ENCODE measurements at regions not wholly inside any gene's neighbourhood (a gene's known extent, or its start where the extent isn't known, plus 50 kb on each side); places are given as distances from the start of the nearest gene placed in this dataset.

DNA sequence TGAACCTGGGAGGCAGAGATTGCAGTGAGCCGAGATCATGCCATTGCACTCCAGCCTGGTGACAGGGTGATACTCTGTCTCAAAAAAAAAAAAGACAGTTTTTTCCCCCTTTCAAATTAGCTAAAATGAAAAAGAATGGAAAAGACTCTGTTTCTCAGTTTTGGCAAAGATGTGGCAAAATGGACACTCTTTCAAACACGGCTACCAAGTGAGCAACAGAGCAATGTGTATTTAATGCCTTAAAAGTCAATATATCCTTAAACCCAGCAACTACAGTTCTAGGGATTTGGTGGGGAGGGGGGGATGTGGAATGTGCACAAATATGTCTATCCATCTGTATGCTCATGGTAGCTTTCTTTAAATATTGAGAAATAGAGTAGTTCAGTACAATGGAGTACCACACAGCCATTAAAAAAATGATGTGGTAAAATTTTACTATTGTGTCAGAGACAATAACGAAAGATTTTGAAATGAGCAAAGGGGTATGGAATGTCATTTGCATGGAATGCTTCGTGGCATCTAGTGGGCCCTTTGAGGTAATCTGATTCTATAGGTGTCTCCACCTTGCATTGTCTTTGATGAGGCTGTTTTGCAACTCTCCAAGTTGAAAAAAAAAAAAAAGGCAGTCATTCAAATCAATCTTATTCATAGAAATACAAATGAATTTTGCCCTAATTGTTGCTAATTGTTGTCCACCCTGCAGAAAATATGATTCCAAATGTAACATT lies 108.1 kb downstream of the AXIN2 start:
- Mint-ChIP-seq H3K27me3 (peaks cover 3% of the 10 kb centered on the region), H3K9me3 (ENCODE audit: insufficient read depth) (peaks cover 4% of the 10 kb centered on the region)

DNA sequence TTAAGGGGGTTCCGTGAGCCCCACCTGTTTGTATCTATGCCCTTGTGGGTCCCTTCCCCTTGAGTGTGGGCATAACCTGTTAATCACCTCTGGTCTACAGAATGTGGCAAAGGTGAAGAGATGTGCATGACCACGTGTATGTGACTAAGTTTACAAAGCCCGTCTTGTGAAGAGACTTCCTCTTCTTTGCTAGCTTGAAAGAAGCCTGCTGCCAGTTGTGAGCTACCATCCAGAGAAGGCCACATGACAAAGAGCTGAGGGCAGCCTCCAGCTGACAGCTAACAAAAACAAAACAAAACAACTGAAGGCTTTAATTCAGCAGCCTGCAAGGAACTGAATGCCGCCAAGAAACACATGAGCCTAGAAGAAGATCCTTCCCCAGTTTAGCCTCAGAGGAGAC lies 112.0 kb downstream of the AXIN2 start:
- no peak overlapping the region for H3K4me3 ChIP-seq (ENCODE audit: control extremely low read depth in 1 of 5, extremely low read depth in 1 of 5, insufficient read depth in 1 of 5, low read depth in 2 of 5, low read length in 4 of 5)
- no peaks in the 10 kb centered on the region for H3K36me3 ChIP-seq (replicated peaks in 1 of 2; ENCODE audit: control extremely low read depth in 1 of 2, control insufficient read depth in 1 of 2, extremely low read depth in 1 of 2, insufficient read depth in 2 of 2, low read length in 1 of 2)
- H3K9ac ChIP-seq (ENCODE audit: low read length) = no peak overlapping the region
- Mint-ChIP-seq H3K9me3 (ENCODE audit: insufficient read depth) (peaks cover 4% of the 10 kb centered on the region), H3K4me1 (no peaks in the 10 kb centered on the region), H3K4me3 (no peak overlapping the region), H3K27me3 (peaks cover 14% of the 10 kb centered on the region), H3K27ac (no peak overlapping the region)
- H3K4me2 ChIP-seq (replicated peaks; ENCODE audit: low read depth, low read length, poor library complexity, severe bottlenecking) = no peak overlapping the region
- ChIA-PET POLR2A (no interaction called here), CTCF (no interaction called here)
- TF ChIP-seq, protein P1, sequence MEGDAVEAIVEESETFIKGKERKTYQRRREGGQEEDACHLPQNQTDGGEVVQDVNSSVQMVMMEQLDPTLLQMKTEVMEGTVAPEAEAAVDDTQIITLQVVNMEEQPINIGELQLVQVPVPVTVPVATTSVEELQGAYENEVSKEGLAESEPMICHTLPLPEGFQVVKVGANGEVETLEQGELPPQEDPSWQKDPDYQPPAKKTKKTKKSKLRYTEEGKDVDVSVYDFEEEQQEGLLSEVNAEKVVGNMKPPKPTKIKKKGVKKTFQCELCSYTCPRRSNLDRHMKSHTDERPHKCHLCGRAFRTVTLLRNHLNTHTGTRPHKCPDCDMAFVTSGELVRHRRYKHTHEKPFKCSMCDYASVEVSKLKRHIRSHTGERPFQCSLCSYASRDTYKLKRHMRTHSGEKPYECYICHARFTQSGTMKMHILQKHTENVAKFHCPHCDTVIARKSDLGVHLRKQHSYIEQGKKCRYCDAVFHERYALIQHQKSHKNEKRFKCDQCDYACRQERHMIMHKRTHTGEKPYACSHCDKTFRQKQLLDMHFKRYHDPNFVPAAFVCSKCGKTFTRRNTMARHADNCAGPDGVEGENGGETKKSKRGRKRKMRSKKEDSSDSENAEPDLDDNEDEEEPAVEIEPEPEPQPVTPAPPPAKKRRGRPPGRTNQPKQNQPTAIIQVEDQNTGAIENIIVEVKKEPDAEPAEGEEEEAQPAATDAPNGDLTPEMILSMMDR (IDR thresholded peaks at IDR 0.05) = no peak
- DNase-seq = no peak
- intact Hi-C loops (cut with micrococcal nuclease) = no loop called here
- no peaks in the 10 kb centered on the region for H3K79me2 ChIP-seq (ENCODE audit: control insufficient read depth, insufficient read depth, low read length)
- H2AFZ ChIP-seq (ENCODE audit: insufficient read depth, low read depth, low read length, poor library complexity, severe bottlenecking) = no peak overlapping the region
- H3K27me3 ChIP-seq (replicated peaks in 1 of 4; ENCODE audit: control extremely low read depth in 1 of 4, control insufficient read depth in 3 of 4, insufficient read depth in 4 of 4, low read length in 3 of 4) = no peaks in the 10 kb centered on the region
- no peaks in the 10 kb centered on the region for H3K4me1 ChIP-seq (ENCODE audit: control insufficient read depth in 2 of 2, insufficient read depth in 2 of 2, low read length in 2 of 2)
- H3K27ac ChIP-seq (ENCODE audit: low read length in 2 of 2) = no peak overlapping the region
- no peaks in the 10 kb centered on the region for H4K20me1 ChIP-seq (ENCODE audit: control insufficient read depth, insufficient read depth, low read length, poor library complexity, severe bottlenecking)
- peaks cover 0 to 2% (median 0%) of the 10 kb centered on the region in 3 donors for H3K9me3 ChIP-seq (ENCODE audit: control extremely low read depth in 1 of 3, control insufficient read depth in 2 of 3, insufficient read depth in 1 of 3, low read length in 2 of 3)
- ATAC-seq (ENCODE audit: low read depth) = no peak
- 80% methylated on average over 4 of the region's 4 CpGs for WGBS (ENCODE audit: insufficient coverage)

More for the DNA sequence above, 108.1 kb downstream of the AXIN2 start:
- Histone ChIP-seq H3K9me3 (ENCODE audit: control extremely low read depth in 1 of 3, control insufficient read depth in 2 of 3, insufficient read depth in 1 of 3, low read length in 2 of 3) (peaks cover 0 to 2% (median 0%) of the 10 kb centered on the region in 3 donors), H3K4me2 (replicated peaks; ENCODE audit: low read depth, low read length, poor library complexity, severe bottlenecking) (no peak overlapping the region), H2AFZ (ENCODE audit: insufficient read depth, low read depth, low read length, poor library complexity, severe bottlenecking) (no peak overlapping the region), H3K79me2 (ENCODE audit: control insufficient read depth, insufficient read depth, low read length) (no peaks in the 10 kb centered on the region), H3K4me1 (ENCODE audit: control insufficient read depth in 2 of 2, insufficient read depth in 2 of 2, low read length in 2 of 2) (no peaks in the 10 kb centered on the region), H4K20me1 (ENCODE audit: control insufficient read depth, insufficient read depth, low read length, poor library complexity, severe bottlenecking) (no peaks in the 10 kb centered on the region), H3K27ac (ENCODE audit: low read length in 2 of 2) (no peak overlapping the region), H3K27me3 (replicated peaks in 1 of 4; ENCODE audit: control extremely low read depth in 1 of 4, control insufficient read depth in 3 of 4, insufficient read depth in 4 of 4, low read length in 3 of 4) (no peaks in the 10 kb centered on the region), H3K36me3 (replicated peaks in 1 of 2; ENCODE audit: control extremely low read depth in 1 of 2, control insufficient read depth in 1 of 2, extremely low read depth in 1 of 2, insufficient read depth in 2 of 2, low read length in 1 of 2) (no peaks in the 10 kb centered on the region), H3K9ac (ENCODE audit: low read length) (no peak overlapping the region), H3K4me3 (ENCODE audit: control extremely low read depth in 1 of 5, extremely low read depth in 1 of 5, insufficient read depth in 1 of 5, low read depth in 2 of 5, low read length in 4 of 5) (no peak overlapping the region)
- TF ChIP-seq EZH2 (IDR thresholded peaks at IDR 0.05; ENCODE audit: borderline replicate concordance, insufficient read depth, low read depth, low read length, poor library complexity, severe bottlenecking) = no peak
- TF ChIP-seq, protein P1 (IDR thresholded peaks at IDR 0.05) = no peak
- H3K27ac Mint-ChIP-seq = no peak overlapping the region
- intact Hi-C loops (cut with micrococcal nuclease) = no loop called here
- ATAC-seq (ENCODE audit: low read depth) = no peak
- ChIA-PET CTCF (no interaction called here), POLR2A (no interaction called here)
- WGBS (ENCODE audit: insufficient coverage) = 79% methylated on average over 2 of the region's 4 CpGs
- H3K4me1 Mint-ChIP-seq = no peaks in the 10 kb centered on the region
- no peak for DNase-seq
- H3K4me3 Mint-ChIP-seq = no peak overlapping the region
